SK-N-SH treated with all-trans-retinoic acid at 6 μM for 48 hours (cell line): ENCODE measurements at regions not wholly inside any gene's neighbourhood (a gene's known extent, or its start where the extent isn't known, plus 50 kb on each side); places are given as distances from the start of the nearest gene placed in this dataset.

Experiments used
- BACH2 ChIP-seq: fragments of 250-450 bp; sonication (Bioruptor Pico); IDR thresholded peaks from 2 replicates; pipeline ENCODE4 v1.9.0; 2021; ENCODE audit warnings: mild to moderate bottlenecking, borderline replicate concordance
- CSRNP3 ChIP-seq: fragments of 250-450 bp; sonication (Bioruptor Pico); IDR thresholded peaks from 2 replicates; pipeline ENCODE4 v1.5.1; 2021; ENCODE audit warnings: mild to moderate bottlenecking, moderate library complexity
- ESRRG ChIP-seq: fragments of 250-450 bp; sonication (Bioruptor Pico); IDR thresholded peaks from 2 replicates; pipeline ENCODE4 v1.6.1; 2021; ENCODE audit warnings: mild to moderate bottlenecking
- GLIS3 ChIP-seq: fragments of 250-450 bp; sonication (Bioruptor Pico); IDR thresholded peaks from 2 replicates; pipeline ENCODE4 v1.5.0; 2020; ENCODE audit warnings: mild to moderate bottlenecking, moderate library complexity
- OSR1 ChIP-seq: fragments of 250-450 bp; sonication (Bioruptor Pico); IDR thresholded peaks from 2 replicates; pipeline ENCODE4 v1.8.0; 2022; ENCODE audit warnings: moderate library complexity, mild to moderate bottlenecking, inconsistent platforms
- POU6F1 ChIP-seq: fragments of 250-450 bp; sonication (Bioruptor Pico); IDR thresholded peaks from 2 replicates; pipeline ENCODE4 v1.8.0; 2021; ENCODE audit warnings: low read depth, mild to moderate bottlenecking, moderate library complexity, borderline replicate concordance
- PPARA ChIP-seq: fragments of 250-450 bp; sonication (Bioruptor Pico); IDR thresholded peaks from 2 replicates; pipeline ENCODE4 v1.5.0; 2020; ENCODE audit warnings: mild to moderate bottlenecking, borderline replicate concordance
- RARB ChIP-seq: fragments of 250-450 bp; sonication (Bioruptor Pico); IDR thresholded peaks from 2 replicates; pipeline ENCODE4 v1.8.0; 2021; ENCODE audit warnings: mild to moderate bottlenecking, moderate library complexity
- SNAI2 ChIP-seq: fragments of 250-450 bp; sonication (Bioruptor Pico); IDR thresholded peaks from 2 replicates; pipeline ENCODE4 v1.5.0; 2020; ENCODE audit warnings: mild to moderate bottlenecking, moderate library complexity
- ZFP3 ChIP-seq: fragments of 250-450 bp; sonication (Bioruptor Pico); IDR thresholded peaks from 2 replicates; pipeline ENCODE4 v1.5.0; 2020; ENCODE audit warnings: mild to moderate bottlenecking, moderate library complexity
- ZFP30 ChIP-seq: fragments of 450-650 bp; formaldehyde crosslinking; IDR thresholded peaks from 2 replicates; pipeline ENCODE4 v1.5.0; 2022; ENCODE audit warnings: mild to moderate bottlenecking, moderate library complexity
- ZNF565 ChIP-seq: fragments of 450-650 bp; formaldehyde crosslinking; conservative IDR thresholded peaks from 2 replicates; pipeline ENCODE4 v1.5.0; 2020; ENCODE audit warnings: low read depth, mild to moderate bottlenecking, moderate library complexity
- ZNF8 ChIP-seq: fragments of 450-650 bp; formaldehyde crosslinking; IDR thresholded peaks from 2 replicates; pipeline ENCODE4 v1.5.0; 2020; ENCODE audit warnings: mild to moderate bottlenecking, moderate library complexity
- TF ChIP-seq, protein P1 (sequence below): fragments of 250-450 bp; sonication (Bioruptor Pico); IDR thresholded peaks from 2 replicates; pipeline ENCODE4 v1.5.1; 2020; ENCODE audit warnings: low read depth, mild to moderate bottlenecking, moderate library complexity

DNA sequence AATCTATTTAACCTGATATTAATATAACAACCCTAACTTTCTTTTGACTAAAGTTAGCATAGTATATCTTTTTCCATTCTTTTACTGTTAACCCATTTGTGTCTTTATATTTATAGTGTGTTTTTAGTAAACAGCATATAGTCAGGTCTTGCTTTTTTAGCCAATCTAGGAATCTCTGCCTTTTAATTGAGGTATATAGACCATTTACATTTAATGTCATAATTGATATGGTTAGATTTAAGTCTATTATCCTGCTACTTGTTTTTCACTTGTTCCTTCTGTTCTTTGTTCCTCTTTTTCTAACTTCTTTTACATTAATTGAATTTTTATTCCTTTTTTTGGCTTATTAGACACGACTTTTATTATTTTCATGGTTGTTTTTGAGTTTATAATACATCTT lies 174.4 kb downstream of the KCTD15 start:
- TF ChIP-seq PPARA (CRISPR knock-in tag): no peak
- no peak for TF ChIP-seq ZNF565 (CRISPR knock-in tag)
- TF ChIP-seq ZFP30 (CRISPR knock-in tag): no peak
- TF ChIP-seq RARB (CRISPR knock-in tag): no peak
- TF ChIP-seq ESRRG (CRISPR knock-in tag): no peak
- TF ChIP-seq ZNF8: no peak
- TF ChIP-seq, protein P1, sequence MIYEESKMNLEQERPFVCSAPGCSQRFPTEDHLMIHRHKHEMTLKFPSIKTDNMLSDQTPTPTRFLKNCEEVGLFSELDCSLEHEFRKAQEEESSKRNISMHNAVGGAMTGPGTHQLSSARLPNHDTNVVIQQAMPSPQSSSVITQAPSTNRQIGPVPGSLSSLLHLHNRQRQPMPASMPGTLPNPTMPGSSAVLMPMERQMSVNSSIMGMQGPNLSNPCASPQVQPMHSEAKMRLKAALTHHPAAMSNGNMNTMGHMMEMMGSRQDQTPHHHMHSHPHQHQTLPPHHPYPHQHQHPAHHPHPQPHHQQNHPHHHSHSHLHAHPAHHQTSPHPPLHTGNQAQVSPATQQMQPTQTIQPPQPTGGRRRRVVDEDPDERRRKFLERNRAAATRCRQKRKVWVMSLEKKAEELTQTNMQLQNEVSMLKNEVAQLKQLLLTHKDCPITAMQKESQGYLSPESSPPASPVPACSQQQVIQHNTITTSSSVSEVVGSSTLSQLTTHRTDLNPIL (CRISPR knock-in tag): no peak
- no peak for TF ChIP-seq BACH2 (CRISPR knock-in tag)
- TF ChIP-seq ZFP3 (CRISPR knock-in tag): no peak
- no peak for TF ChIP-seq SNAI2 (CRISPR knock-in tag)
- TF ChIP-seq GLIS3 (CRISPR knock-in tag): no peak
- no peak for TF ChIP-seq CSRNP3 (CRISPR knock-in tag)
- no peak for TF ChIP-seq POU6F1 (CRISPR knock-in tag)
- no peak for TF ChIP-seq OSR1 (CRISPR knock-in tag)
